GM23338 (cell line): ENCODE measurements at regions not wholly inside any gene's neighbourhood (a gene's known extent, or its start where the extent isn't known, plus 50 kb on each side); places are given as distances from the start of the nearest gene placed in this dataset.

Experiments used
- ATAC-seq: fragments of 200-7000 bp; cut with Tn5 transposase; 3 replicates; pipeline ENCODE4 v1.9.1; 2020
- DNase-seq: peaks from one replicate; pipeline ENCODE4 v3.0.0-alpha.2; 2015; ENCODE audit warnings: low spot score
- H2AFZ ChIP-seq: fragments of 200-600 bp; sonication (generic); 2 replicates; pipeline ENCODE4 v1.8.0; 2016; ENCODE audit warnings: antibody characterized with exemption, mild to moderate bottlenecking, moderate library complexity
- H3F3A ChIP-seq: fragments of 200-600 bp; sonication (generic); replicated peaks from 2 replicates; pipeline ENCODE4 v1.8.0; 2017; ENCODE audit warnings: antibody characterized with exemption, mixed run types, low read depth
- H3K27ac ChIP-seq: fragments of 200-600 bp; sonication (generic); 2 replicates; pipeline ENCODE4 v1.6.1; 2016; ENCODE audit warnings: low read depth
- H3K27me3 ChIP-seq: fragments of 200-600 bp; sonication (generic); 2 replicates; pipeline ENCODE4 v1.8.0; 2016; ENCODE audit warnings: mild to moderate bottlenecking, mixed run types, moderate library complexity; ENCODE audit not compliant: insufficient read depth
- H3K36me3 ChIP-seq: fragments of 200-600 bp; sonication (generic); 2 replicates; pipeline ENCODE4 v1.8.0; 2016; ENCODE audit warnings: mild to moderate bottlenecking; ENCODE audit not compliant: insufficient read depth
- H3K4me1 ChIP-seq: fragments of 200-600 bp; sonication (generic); 2 replicates; pipeline ENCODE4 v1.8.0; 2016; ENCODE audit warnings: mild to moderate bottlenecking, moderate library complexity; ENCODE audit not compliant: insufficient read depth
- H3K4me2 ChIP-seq: fragments of 200-600 bp; sonication (generic); 2 replicates; pipeline ENCODE4 v1.7.1; 2017; ENCODE audit warnings: mixed run types
- H3K4me3 ChIP-seq: fragments of 200-600 bp; sonication (generic); 2 replicates; pipeline ENCODE4 v1.6.1; 2016; ENCODE audit warnings: mixed run types
- H3K79me2 ChIP-seq: fragments of 200-600 bp; sonication (generic); replicated peaks from 2 replicates; pipeline ENCODE4 v1.8.0; 2017; ENCODE audit warnings: mild to moderate bottlenecking; ENCODE audit not compliant: insufficient read depth
- H3K9me2 ChIP-seq: fragments of 200-600 bp; sonication (generic); 2 replicates; pipeline ENCODE4 v1.8.0; 2017; ENCODE audit not compliant: insufficient read depth
- H4K20me1 ChIP-seq: fragments of 200-600 bp; sonication (generic); replicated peaks from 2 replicates; pipeline ENCODE4 v1.8.0; 2017; ENCODE audit warnings: mild to moderate bottlenecking; ENCODE audit not compliant: insufficient read depth
- H3K27ac Mint-ChIP-seq: 2 replicates; pipeline ENCODE4 v1.8.0; 2020; ENCODE audit warnings: inconsistent platforms, mild to moderate bottlenecking, moderate library complexity, mixed read lengths
- H3K27me3 Mint-ChIP-seq: 3 replicates; pipeline ENCODE4 v1.8.0; 2022; ENCODE audit warnings: low read depth, mild to moderate bottlenecking, moderate library complexity, mixed read lengths, inconsistent platforms; ENCODE audit not compliant: insufficient read depth, poor library complexity
- H3K36me3 Mint-ChIP-seq: 3 replicates; pipeline ENCODE4 v1.8.0; 2021; ENCODE audit warnings: low read depth, mild to moderate bottlenecking, inconsistent platforms, moderate library complexity, mixed read lengths
- H3K4me1 Mint-ChIP-seq: 3 replicates; pipeline ENCODE4 v1.8.0; 2020; ENCODE audit warnings: mild to moderate bottlenecking, inconsistent platforms, mixed read lengths
- H3K4me3 Mint-ChIP-seq: 3 replicates; pipeline ENCODE4 v1.8.0; 2021; ENCODE audit warnings: moderate library complexity, mild to moderate bottlenecking, inconsistent platforms, mixed read lengths
- H3K9me3 Mint-ChIP-seq: 3 replicates; pipeline ENCODE4 v1.8.0; 2020; ENCODE audit warnings: moderate library complexity, mild to moderate bottlenecking, inconsistent platforms, mixed read lengths
- CREB1 ChIP-seq: fragments of 250-450 bp; sonication (Bioruptor Pico); IDR thresholded peaks from 2 replicates; pipeline ENCODE4 v1.5.0; 2020; ENCODE audit warnings: low read depth, mild to moderate bottlenecking, moderate library complexity
- CTCF ChIP-seq, 2 experiments: fragments of 200-600 bp in 1 of 2; sonication (generic) in 1 of 2; conservative IDR thresholded peaks; 2 replicates each; pipeline versions ENCODE4 v1.5.1 to v1.6.1; 2016 to 2017; ENCODE audit warnings: antibody characterized with exemption in 2 of 2, low read depth in 2 of 2, mild to moderate bottlenecking in 2 of 2, moderate library complexity in 1 of 2
- ETS1 ChIP-seq: IDR thresholded peaks from 2 replicates; pipeline ENCODE4 v1.6.1; 2016; ENCODE audit warnings: antibody characterized with exemption
- EZH2 ChIP-seq: fragments of 200-600 bp; sonication (generic); IDR thresholded peaks from one replicate; pipeline ENCODE4 v1.8.0; 2017; ENCODE audit warnings: antibody characterized with exemption, mild to moderate bottlenecking, low read depth; ENCODE audit not compliant: unreplicated experiment
- EZH2phosphoT487 ChIP-seq: fragments of 200-600 bp; sonication (generic); IDR thresholded peaks from one replicate; pipeline ENCODE4 v1.8.1; 2018; ENCODE audit warnings: antibody characterized with exemption; ENCODE audit not compliant: unreplicated experiment
- JUNB ChIP-seq: IDR thresholded peaks from one replicate; pipeline ENCODE4 v1.6.1; 2016; ENCODE audit warnings: antibody characterized with exemption; ENCODE audit not compliant: unreplicated experiment
- NANOG ChIP-seq: IDR thresholded peaks from 2 replicates; pipeline ENCODE4 v1.6.1; 2016; ENCODE audit warnings: antibody characterized with exemption, borderline replicate concordance
- POLR2AphosphoS5 ChIP-seq: IDR thresholded peaks from 2 replicates; pipeline ENCODE4 v1.6.1; 2016; ENCODE audit warnings: antibody characterized with exemption, low read depth
- REST ChIP-seq: IDR thresholded peaks from one replicate; pipeline ENCODE4 v1.6.1; 2018; ENCODE audit warnings: antibody characterized with exemption; ENCODE audit not compliant: unreplicated experiment
- STAT1 ChIP-seq: IDR thresholded peaks from one replicate; pipeline ENCODE4 v1.6.1; 2016; ENCODE audit warnings: antibody characterized with exemption; ENCODE audit not compliant: unreplicated experiment
- ZNF114 ChIP-seq: fragments of 250-450 bp; sonication (Bioruptor Pico); IDR thresholded peaks from 2 replicates; pipeline ENCODE4 v1.5.0; 2020; ENCODE audit warnings: mild to moderate bottlenecking, moderate library complexity
- ZNF331 ChIP-seq: fragments of 250-450 bp; sonication (Bioruptor Pico); IDR thresholded peaks from 2 replicates; pipeline ENCODE4 v1.5.0; 2020; ENCODE audit warnings: low read depth, mild to moderate bottlenecking, moderate library complexity

GRCh38 chr1:199510314-199510713, 517.2 kb upstream of the NR5A2 start:
- Mint-ChIP-seq H3K4me1 (peaks cover 14% of the 10 kb centered on the region), H3K27ac (no peak overlapping the region), H3K9me3 (no peaks in the 10 kb centered on the region), H3K36me3 (no peaks in the 10 kb centered on the region), H3K27me3 (no peaks in the 10 kb centered on the region), H3K4me3 (no peak overlapping the region)
- ATAC-seq (no peak), DNase-seq (no peak)
- Histone ChIP-seq H4K20me1 (no peaks in the 10 kb centered on the region), H3K27ac (no peak overlapping the region), H3K9me2 (no peaks in the 10 kb centered on the region), H3K79me2 (no peaks in the 10 kb centered on the region), H3K4me3 (no peak overlapping the region), H3K4me2 (no peak overlapping the region), H3F3A (no peaks in the 10 kb centered on the region), H3K36me3 (no peaks in the 10 kb centered on the region), H3K27me3 (no peaks in the 10 kb centered on the region), H3K4me1 (peaks cover 12% of the 10 kb centered on the region; the same call in 1 of the 2 replicates), H2AFZ (no peak overlapping the region)
- TF ChIP-seq ZNF114 (no peak), CTCF (conservative IDR thresholded peaks at IDR 0.05; ENCODE audit: low read depth in 2 of 2) (no peak), STAT1 (no peak), EZH2 (no peak), JUNB (no peak), REST (no peak), POLR2AphosphoS5 (no peak), NANOG (no peak), CREB1 (CRISPR knock-in tag) (no peak), EZH2phosphoT487 (no peak), ZNF331 (no peak), ETS1 (no peak)
